ENCODE measurements at regions not wholly inside any gene's neighbourhood (a gene's known extent, or its start where the extent isn't known, plus 50 kb on each side); places are given as distances from the start of the nearest gene placed in this dataset.

DNA sequence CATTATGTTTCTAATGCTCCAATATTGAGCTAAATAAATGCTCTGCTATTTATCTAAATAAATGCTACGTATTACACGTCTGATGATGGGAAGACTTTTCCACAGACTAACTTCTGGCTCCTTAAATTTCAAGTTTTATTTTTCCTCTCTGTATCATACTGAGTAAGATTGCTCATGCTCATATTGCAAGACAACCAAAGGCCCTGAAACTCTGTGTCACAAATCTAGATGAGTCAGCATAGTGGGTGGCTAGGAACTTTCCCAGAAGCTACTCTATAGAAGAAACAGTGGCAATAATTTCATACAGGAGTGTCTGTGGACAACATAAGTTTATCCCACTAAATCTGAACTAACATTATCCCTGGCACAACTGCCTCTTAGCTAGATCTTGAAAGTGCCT lies 53.0 kb upstream of the RFX3 start:
- no peak for DNase-seq
- in situ Hi-C loops (cut with MboI; ENCODE audit: low pct_unique_long_range_greater_than_20kb, low sequenced_read_pairs) = no loop called here

DNA sequence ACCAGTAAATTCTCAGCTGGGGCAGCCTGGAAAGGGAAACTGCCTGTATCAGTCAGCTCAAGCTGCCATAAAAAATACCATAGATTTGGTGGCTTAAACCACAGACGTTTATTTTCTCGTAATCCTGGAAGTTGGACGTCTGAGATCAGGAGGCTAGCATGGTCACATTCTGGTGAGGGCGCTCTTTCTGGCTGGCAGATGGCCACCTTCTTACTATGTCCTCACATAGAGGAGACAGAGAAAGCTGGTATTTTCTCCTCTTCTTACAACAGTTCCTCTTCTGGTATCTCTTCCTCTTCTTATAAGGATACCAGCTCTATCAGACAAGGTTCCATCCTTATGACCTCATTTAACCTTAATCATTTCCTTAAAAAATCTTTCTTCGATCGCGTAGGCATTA lies 50.5 kb upstream of the RFX3 start:
- DNase-seq = peak; percentile 72
- in situ Hi-C loops (cut with MboI; ENCODE audit: low pct_unique_long_range_greater_than_20kb, low sequenced_read_pairs) = no loop called here

DNA sequence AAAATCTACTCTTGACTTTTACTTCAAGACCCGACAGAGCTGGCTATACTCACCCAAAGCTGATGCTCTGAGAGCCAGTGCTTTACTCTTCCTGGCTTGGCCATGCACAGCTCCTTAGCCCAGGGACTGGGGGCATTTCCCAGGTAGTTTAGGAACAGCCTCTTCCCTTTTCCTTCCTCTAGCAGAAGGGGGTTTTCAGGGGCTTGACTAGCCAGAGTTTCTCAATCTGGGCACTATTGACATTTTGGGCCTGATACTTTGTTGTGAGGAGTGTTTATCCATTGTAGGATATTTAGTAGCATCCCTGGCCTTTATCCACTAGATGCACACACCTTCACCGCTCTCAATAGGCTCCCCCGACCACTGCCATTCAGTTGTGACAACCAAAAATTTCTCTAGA lies 50.0 kb upstream of the RFX3 start:
- in situ Hi-C loops (cut with MboI; ENCODE audit: low pct_unique_long_range_greater_than_20kb, low sequenced_read_pairs) = no loop called here
- no peak for DNase-seq
